ENCODE measurements at regions not wholly inside any gene's neighbourhood (a gene's known extent, or its start where the extent isn't known, plus 50 kb on each side); places are given as distances from the start of the nearest gene placed in this dataset.

DNA sequence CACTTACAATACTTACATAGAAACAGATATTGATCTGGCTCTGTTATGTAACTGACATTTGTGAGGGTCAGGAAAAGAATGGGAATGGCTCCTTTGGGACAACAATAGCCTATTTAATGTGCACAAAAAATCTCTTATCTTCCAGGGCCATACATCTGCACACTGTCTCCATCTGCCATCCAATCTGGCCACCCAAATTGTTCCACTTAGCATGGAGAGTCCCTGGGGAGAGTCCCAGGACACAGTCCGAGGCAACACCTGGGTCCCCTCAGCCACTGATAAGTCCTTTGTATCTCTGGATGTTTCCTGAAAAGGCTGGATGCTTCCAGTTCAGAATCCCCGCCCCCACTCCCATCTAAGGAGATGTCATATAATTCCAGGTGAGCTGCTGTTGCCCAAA, 274.2 kb upstream of the NCKAP5 start:
- Histone ChIP-seq H3K27ac (ENCODE audit: low read depth, low read length) (no peak overlapping the region), H3K27me3 (ENCODE audit: control insufficient read depth in 1 of 2, insufficient read depth in 2 of 2, low read length in 2 of 2) (no peaks in the 10 kb centered on the region), H3K9me3 (ENCODE audit: control insufficient read depth in 1 of 2, low read length in 2 of 2) (no peaks in the 10 kb centered on the region)

DNA sequence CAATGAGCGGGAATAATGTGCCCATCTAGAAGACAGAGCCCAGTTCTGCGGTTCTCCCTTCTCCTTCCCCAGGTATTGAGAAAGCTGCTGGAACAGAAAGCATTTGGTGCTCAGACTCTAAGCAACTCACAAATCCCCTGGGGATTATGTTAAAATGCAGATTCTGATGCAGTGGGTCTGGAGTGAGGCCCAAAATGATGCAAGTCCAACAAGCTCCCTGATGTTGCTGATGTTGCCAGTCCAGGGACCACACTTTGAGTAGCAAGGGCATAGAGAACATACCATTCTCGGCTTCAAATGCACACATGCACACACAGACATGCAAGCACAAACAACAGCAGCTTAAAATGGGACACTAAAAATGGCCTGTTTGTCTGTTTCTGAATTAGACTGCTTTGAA, 274.8 kb upstream of the NCKAP5 start:
- H3K27me3 ChIP-seq (ENCODE audit: control insufficient read depth in 1 of 2, insufficient read depth in 2 of 2, low read length in 2 of 2): no peaks in the 10 kb centered on the region
- no peaks in the 10 kb centered on the region for H3K36me3 ChIP-seq (ENCODE audit: control insufficient read depth in 1 of 2, insufficient read depth in 2 of 2, low read length in 2 of 2)
- no peaks in the 10 kb centered on the region for H3K9me3 ChIP-seq (ENCODE audit: control insufficient read depth in 1 of 2, low read length in 2 of 2)
- no peak overlapping the region for H3K9ac ChIP-seq (ENCODE audit: low read depth in 1 of 2, low read length in 2 of 2)
- H3K4me1 ChIP-seq (ENCODE audit: control insufficient read depth in 1 of 2, insufficient read depth in 2 of 2, low read length in 2 of 2): no peaks in the 10 kb centered on the region
- H3K4me3 ChIP-seq (ENCODE audit: low read depth in 1 of 2, low read length in 2 of 2): no peak overlapping the region
- H3K27ac ChIP-seq (ENCODE audit: low read depth, low read length): no peak overlapping the region

More for the DNA sequence above, 274.2 kb upstream of the NCKAP5 start:
- H3K4me1 ChIP-seq (ENCODE audit: control insufficient read depth in 1 of 2, insufficient read depth in 2 of 2, low read length in 2 of 2): no peaks in the 10 kb centered on the region
- H3K4me3 ChIP-seq (ENCODE audit: low read depth in 1 of 2, low read length in 2 of 2): no peak overlapping the region
- no peaks in the 10 kb centered on the region for H3K36me3 ChIP-seq (ENCODE audit: control insufficient read depth in 1 of 2, insufficient read depth in 2 of 2, low read length in 2 of 2)
- H3K9ac ChIP-seq (ENCODE audit: low read depth in 1 of 2, low read length in 2 of 2): no peak overlapping the region

DNA sequence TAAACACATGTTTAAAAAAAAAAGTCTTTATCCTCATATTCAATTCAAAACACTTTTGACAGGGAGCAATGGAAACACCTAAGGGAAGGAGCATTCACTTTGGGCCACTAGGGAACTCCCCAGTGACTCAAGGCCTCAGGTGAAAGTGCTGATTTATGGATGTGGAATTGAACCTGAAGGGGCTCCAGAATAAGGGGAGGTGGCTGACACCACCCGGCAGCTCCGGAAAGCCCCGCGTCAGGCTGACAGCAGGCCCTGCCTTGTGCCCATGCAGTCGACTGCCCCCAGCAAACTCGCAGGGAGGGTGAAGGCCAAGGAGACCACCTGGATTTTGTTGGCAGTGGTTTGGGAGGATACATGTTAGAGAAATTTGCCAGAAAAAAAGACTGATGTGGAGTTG, 275.3 kb upstream of the NCKAP5 start:
- H3K9me3 ChIP-seq (ENCODE audit: control insufficient read depth in 1 of 2, low read length in 2 of 2): no peaks in the 10 kb centered on the region
- no peak overlapping the region for H3K27ac ChIP-seq (ENCODE audit: low read depth, low read length)
- H3K9ac ChIP-seq (ENCODE audit: low read depth in 1 of 2, low read length in 2 of 2): no peak overlapping the region
- H3K27me3 ChIP-seq (ENCODE audit: control insufficient read depth in 1 of 2, insufficient read depth in 2 of 2, low read length in 2 of 2): no peaks in the 10 kb centered on the region
- H3K36me3 ChIP-seq (ENCODE audit: control insufficient read depth in 1 of 2, insufficient read depth in 2 of 2, low read length in 2 of 2): no peaks in the 10 kb centered on the region
- H3K4me1 ChIP-seq (ENCODE audit: control insufficient read depth in 1 of 2, insufficient read depth in 2 of 2, low read length in 2 of 2): no peaks in the 10 kb centered on the region
- H3K4me3 ChIP-seq (ENCODE audit: low read depth in 1 of 2, low read length in 2 of 2): no peak overlapping the region

DNA sequence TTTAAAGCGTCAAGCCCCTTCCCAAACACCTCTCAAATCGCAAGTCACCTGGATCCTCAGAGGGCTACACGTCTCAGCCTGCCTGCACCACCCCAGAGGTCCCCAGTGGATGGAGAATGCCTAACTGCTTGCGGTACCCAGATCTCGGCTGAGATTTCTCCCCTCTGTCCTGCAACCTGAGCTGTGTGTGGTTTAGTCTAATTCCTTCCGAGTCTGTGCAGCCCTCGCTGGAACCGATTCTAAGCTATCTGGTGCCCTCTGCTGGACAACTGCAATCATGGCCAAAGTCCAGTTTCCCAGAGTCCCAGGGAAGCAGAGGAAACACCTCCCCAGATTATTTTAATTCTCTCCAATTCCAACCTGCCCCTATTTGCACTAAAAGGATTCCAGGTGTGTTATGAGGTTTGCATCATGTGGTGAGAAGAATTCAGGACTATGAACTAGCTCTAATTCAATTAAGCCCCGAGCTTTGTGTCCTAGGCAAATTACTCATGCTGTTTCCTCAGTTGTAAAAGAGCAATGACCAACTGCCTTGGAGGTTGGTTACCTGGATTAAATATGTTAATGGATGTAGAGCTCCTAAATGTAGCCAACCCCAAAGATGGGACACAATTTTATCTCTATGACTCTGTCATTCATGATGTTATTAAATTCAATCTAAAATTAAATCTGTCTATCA, 276.1 kb upstream of the NCKAP5 start:
- H3K9me3 ChIP-seq (ENCODE audit: control insufficient read depth in 1 of 2, low read length in 2 of 2): no peaks in the 10 kb centered on the region
- no peak overlapping the region for H3K9ac ChIP-seq (ENCODE audit: low read depth in 1 of 2, low read length in 2 of 2)
- H3K27ac ChIP-seq (ENCODE audit: low read depth, low read length): no peak overlapping the region
- H3K36me3 ChIP-seq (ENCODE audit: control insufficient read depth in 1 of 2, insufficient read depth in 2 of 2, low read length in 2 of 2): no peaks in the 10 kb centered on the region
- no peaks in the 10 kb centered on the region for H3K27me3 ChIP-seq (ENCODE audit: control insufficient read depth in 1 of 2, insufficient read depth in 2 of 2, low read length in 2 of 2)
- no peak overlapping the region for H3K4me3 ChIP-seq (ENCODE audit: low read depth in 1 of 2, low read length in 2 of 2)
- H3K4me1 ChIP-seq (ENCODE audit: control insufficient read depth in 1 of 2, insufficient read depth in 2 of 2, low read length in 2 of 2): no peaks in the 10 kb centered on the region

DNA sequence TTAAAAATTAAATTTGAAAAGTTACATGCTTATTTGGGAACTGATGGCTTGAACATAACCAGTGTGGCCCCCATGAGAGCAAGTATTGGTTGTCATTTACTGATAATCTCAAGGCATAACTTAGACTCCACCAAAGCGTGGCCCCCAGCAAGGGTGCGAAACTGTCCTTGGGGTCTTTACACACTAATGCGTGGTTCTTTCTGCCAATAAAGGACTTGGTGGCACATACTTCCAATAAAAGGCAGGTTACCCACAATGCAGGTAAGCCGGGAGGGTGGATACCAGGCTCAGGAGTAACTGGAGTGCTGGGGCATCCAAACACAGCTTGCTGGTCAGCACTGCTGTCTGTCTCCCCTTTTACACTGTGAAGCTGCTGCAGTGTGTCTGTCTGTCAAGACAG, 278.2 kb upstream of the NCKAP5 start:
- H3K27ac ChIP-seq (ENCODE audit: low read depth, low read length): no peak overlapping the region
- no peaks in the 10 kb centered on the region for H3K36me3 ChIP-seq (ENCODE audit: control insufficient read depth in 1 of 2, insufficient read depth in 2 of 2, low read length in 2 of 2)
- no peaks in the 10 kb centered on the region for H3K27me3 ChIP-seq (ENCODE audit: control insufficient read depth in 1 of 2, insufficient read depth in 2 of 2, low read length in 2 of 2)
- no peaks in the 10 kb centered on the region for H3K9me3 ChIP-seq (ENCODE audit: control insufficient read depth in 1 of 2, low read length in 2 of 2)
- H3K4me3 ChIP-seq (ENCODE audit: low read depth in 1 of 2, low read length in 2 of 2): no peak overlapping the region
- no peak overlapping the region for H3K9ac ChIP-seq (ENCODE audit: low read depth in 1 of 2, low read length in 2 of 2)
- H3K4me1 ChIP-seq (ENCODE audit: control insufficient read depth in 1 of 2, insufficient read depth in 2 of 2, low read length in 2 of 2): no peaks in the 10 kb centered on the region

DNA sequence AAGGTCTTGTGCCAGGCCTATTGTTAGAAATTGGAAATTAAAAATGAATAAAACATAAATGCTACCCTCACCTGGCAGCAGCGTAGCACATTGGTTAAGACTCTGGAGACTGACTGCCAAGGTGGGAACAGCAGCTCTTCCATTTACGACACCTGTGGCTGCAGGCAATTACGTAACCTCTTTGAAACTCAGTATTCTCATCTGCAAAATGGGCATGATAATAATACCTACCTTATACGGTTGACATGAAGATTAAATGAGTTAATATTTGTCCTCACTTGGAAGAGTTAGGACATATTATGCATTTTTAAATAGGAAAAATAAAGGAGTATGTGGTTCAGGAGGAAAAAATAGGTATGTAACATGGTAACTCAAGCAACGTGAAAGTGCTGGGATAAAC, 279.3 kb upstream of the NCKAP5 start:
- Histone ChIP-seq H3K27me3 (ENCODE audit: control insufficient read depth in 1 of 2, insufficient read depth in 2 of 2, low read length in 2 of 2) (no peaks in the 10 kb centered on the region), H3K27ac (ENCODE audit: low read depth, low read length) (no peak overlapping the region), H3K9me3 (ENCODE audit: control insufficient read depth in 1 of 2, low read length in 2 of 2) (no peaks in the 10 kb centered on the region), H3K4me3 (ENCODE audit: low read depth in 1 of 2, low read length in 2 of 2) (no peak overlapping the region), H3K36me3 (ENCODE audit: control insufficient read depth in 1 of 2, insufficient read depth in 2 of 2, low read length in 2 of 2) (no peaks in the 10 kb centered on the region), H3K4me1 (ENCODE audit: control insufficient read depth in 1 of 2, insufficient read depth in 2 of 2, low read length in 2 of 2) (no peaks in the 10 kb centered on the region), H3K9ac (ENCODE audit: low read depth in 1 of 2, low read length in 2 of 2) (no peak overlapping the region)

DNA sequence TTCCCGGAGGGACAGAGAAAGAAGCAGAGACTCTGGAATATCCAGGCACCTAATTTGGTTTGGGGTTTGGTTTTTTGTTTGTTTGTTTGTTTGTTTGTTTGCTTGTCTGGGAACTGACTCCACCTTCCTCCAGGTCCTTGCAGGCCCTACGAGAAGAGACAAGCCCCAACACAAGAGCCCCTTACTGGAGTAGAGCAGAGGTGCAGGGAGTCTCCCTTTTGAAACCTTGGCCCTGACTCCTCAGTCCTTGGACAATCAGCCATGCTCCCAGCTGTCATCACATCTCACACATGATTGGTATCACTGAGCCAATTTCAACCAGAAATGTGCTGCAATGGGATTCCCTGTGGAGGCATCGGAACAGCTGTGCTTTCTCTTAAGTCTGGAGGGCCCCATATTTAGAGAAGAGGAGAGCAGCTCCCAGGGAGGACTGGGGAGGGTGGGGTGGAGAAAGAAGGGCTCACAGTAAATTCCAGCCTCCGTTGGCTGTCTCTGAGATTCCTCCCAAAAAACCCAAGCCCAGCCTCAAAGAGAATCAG, 279.9 kb upstream of the NCKAP5 start:
- H3K9me3 ChIP-seq (ENCODE audit: control insufficient read depth in 1 of 2, low read length in 2 of 2): no peaks in the 10 kb centered on the region
- no peaks in the 10 kb centered on the region for H3K4me1 ChIP-seq (ENCODE audit: control insufficient read depth in 1 of 2, insufficient read depth in 2 of 2, low read length in 2 of 2)
- no peaks in the 10 kb centered on the region for H3K27me3 ChIP-seq (ENCODE audit: control insufficient read depth in 1 of 2, insufficient read depth in 2 of 2, low read length in 2 of 2)
- no peak overlapping the region for H3K4me3 ChIP-seq (ENCODE audit: low read depth in 1 of 2, low read length in 2 of 2)
- no peak overlapping the region for H3K27ac ChIP-seq (ENCODE audit: low read depth, low read length)
- H3K36me3 ChIP-seq (ENCODE audit: control insufficient read depth in 1 of 2, insufficient read depth in 2 of 2, low read length in 2 of 2): no peaks in the 10 kb centered on the region
- H3K9ac ChIP-seq (ENCODE audit: low read depth in 1 of 2, low read length in 2 of 2): no peak overlapping the region

DNA sequence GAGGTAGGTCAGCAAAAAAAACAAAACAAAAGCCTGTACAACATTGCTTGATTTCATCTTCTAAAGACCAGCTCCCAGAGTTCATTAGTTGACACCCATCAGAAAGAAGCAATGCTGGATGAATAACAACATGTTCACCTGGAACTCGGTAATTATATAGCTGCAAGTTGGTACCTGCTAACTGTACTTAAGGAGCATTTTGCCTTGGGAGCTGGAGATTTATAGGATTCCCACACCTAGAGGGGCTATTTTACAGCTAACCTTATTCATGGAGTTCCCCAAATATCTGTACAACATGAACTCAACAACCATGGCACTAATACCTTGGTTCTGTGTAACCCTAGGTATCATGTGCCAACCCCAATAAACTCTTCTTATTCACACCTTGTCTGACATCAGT, 281.1 kb upstream of the NCKAP5 start:
- no peaks in the 10 kb centered on the region for H3K36me3 ChIP-seq (ENCODE audit: control insufficient read depth in 1 of 2, insufficient read depth in 2 of 2, low read length in 2 of 2)
- no peaks in the 10 kb centered on the region for H3K9me3 ChIP-seq (ENCODE audit: control insufficient read depth in 1 of 2, low read length in 2 of 2)
- no peak overlapping the region for H3K27ac ChIP-seq (ENCODE audit: low read depth, low read length)
- no peak overlapping the region for H3K4me3 ChIP-seq (ENCODE audit: low read depth in 1 of 2, low read length in 2 of 2)
- no peaks in the 10 kb centered on the region for H3K27me3 ChIP-seq (ENCODE audit: control insufficient read depth in 1 of 2, insufficient read depth in 2 of 2, low read length in 2 of 2)
- H3K4me1 ChIP-seq (ENCODE audit: control insufficient read depth in 1 of 2, insufficient read depth in 2 of 2, low read length in 2 of 2): no peaks in the 10 kb centered on the region
- no peak overlapping the region for H3K9ac ChIP-seq (ENCODE audit: low read depth in 1 of 2, low read length in 2 of 2)

DNA sequence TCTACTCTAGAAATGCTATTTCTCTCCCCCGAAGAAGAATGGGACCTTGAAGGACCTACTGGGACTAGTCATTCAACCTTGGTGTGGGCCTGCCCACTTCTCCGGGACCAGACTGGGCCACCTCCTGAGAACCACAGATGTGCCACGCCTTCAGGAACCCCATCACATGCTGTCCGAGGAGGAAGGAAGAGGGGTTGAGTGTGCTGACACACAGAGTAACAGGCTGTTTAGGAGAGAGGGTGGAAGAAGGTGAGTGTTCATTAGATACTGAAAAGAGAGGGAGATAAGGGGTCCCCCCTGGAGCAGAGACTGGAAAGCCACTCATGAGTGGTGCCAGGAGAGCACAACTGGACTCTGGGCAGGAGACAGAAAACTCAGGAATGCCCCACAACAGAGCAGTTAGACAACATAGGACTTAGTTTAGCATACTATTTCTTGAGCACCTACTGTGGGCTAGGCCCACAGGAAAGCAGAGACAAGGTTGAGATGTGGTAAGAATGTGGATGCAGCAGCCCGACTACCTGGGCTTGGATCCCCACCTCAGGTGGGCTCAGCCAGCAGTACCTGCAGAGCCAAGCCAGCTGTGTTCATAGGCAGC, 286.4 kb upstream of the NCKAP5 start:
- H3K27ac ChIP-seq (ENCODE audit: low read depth, low read length): no peak overlapping the region
- no peak overlapping the region for H3K4me3 ChIP-seq (ENCODE audit: low read depth in 1 of 2, low read length in 2 of 2)
- H3K9me3 ChIP-seq (ENCODE audit: control insufficient read depth in 1 of 2, low read length in 2 of 2): no peaks in the 10 kb centered on the region
- no peaks in the 10 kb centered on the region for H3K4me1 ChIP-seq (ENCODE audit: control insufficient read depth in 1 of 2, insufficient read depth in 2 of 2, low read length in 2 of 2)
- H3K27me3 ChIP-seq (ENCODE audit: control insufficient read depth in 1 of 2, insufficient read depth in 2 of 2, low read length in 2 of 2): no peaks in the 10 kb centered on the region
- H3K9ac ChIP-seq (ENCODE audit: low read depth in 1 of 2, low read length in 2 of 2): no peak overlapping the region
- no peaks in the 10 kb centered on the region for H3K36me3 ChIP-seq (ENCODE audit: control insufficient read depth in 1 of 2, insufficient read depth in 2 of 2, low read length in 2 of 2)

DNA sequence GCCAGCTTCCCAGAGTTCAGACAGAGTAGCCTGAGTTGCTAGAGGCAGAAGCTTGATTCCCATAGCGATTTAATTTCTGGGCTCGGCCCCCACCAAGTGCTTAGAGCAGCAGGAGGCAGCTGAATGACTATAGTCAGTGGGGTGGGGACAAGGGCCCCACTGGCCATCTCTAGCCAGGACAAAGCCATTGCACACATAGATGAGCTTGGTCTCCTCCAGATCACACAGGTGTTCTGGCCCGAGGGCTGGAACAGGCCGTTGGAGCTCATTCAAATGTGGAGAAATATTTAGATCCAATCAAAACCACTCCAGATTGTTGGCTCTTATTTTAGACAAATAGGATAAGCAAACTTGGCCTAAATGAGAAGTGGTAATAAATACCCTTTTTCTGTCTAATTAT, 287.3 kb upstream of the NCKAP5 start:
- no peaks in the 10 kb centered on the region for H3K4me1 ChIP-seq (ENCODE audit: control insufficient read depth in 1 of 2, insufficient read depth in 2 of 2, low read length in 2 of 2)
- no peaks in the 10 kb centered on the region for H3K9me3 ChIP-seq (ENCODE audit: control insufficient read depth in 1 of 2, low read length in 2 of 2)
- H3K9ac ChIP-seq (ENCODE audit: low read depth in 1 of 2, low read length in 2 of 2): no peak overlapping the region
- H3K4me3 ChIP-seq (ENCODE audit: low read depth in 1 of 2, low read length in 2 of 2): no peak overlapping the region
- H3K27me3 ChIP-seq (ENCODE audit: control insufficient read depth in 1 of 2, insufficient read depth in 2 of 2, low read length in 2 of 2): no peaks in the 10 kb centered on the region
- no peaks in the 10 kb centered on the region for H3K36me3 ChIP-seq (ENCODE audit: control insufficient read depth in 1 of 2, insufficient read depth in 2 of 2, low read length in 2 of 2)
- no peak overlapping the region for H3K27ac ChIP-seq (ENCODE audit: low read depth, low read length)

All from duodenal mucosa (tissue), 2 donors.